ENCODE measurements at regions not wholly inside any gene's neighbourhood (a gene's known extent, or its start where the extent isn't known, plus 50 kb on each side); places are given as distances from the start of the nearest gene placed in this dataset.

GRCh38 chr11:128324531-128325141 is 262.7 kb downstream of the ETS1 start:
- H3K9me3 Mint-ChIP-seq (ENCODE audit: unreplicated experiment), result no peaks in the 10 kb centered on the region
- no peak for DNase-seq
- H3K27ac Mint-ChIP-seq (ENCODE audit: unreplicated experiment), result no peak overlapping the region
- no peak overlapping the region for H3K4me3 Mint-ChIP-seq (ENCODE audit: unreplicated experiment)
- H3K27me3 Mint-ChIP-seq (ENCODE audit: unreplicated experiment), result no peaks in the 10 kb centered on the region
- H3K36me3 Mint-ChIP-seq (ENCODE audit: unreplicated experiment), result no peaks in the 10 kb centered on the region
- no peaks in the 10 kb centered on the region for H3K4me1 Mint-ChIP-seq (ENCODE audit: low read depth, unreplicated experiment)
- no peak for TF ChIP-seq CTCF (IDR thresholded peaks at IDR 0.05; ENCODE audit: partially characterized antibody, unreplicated experiment)

GRCh38 chr11:128324051-128324481 is 263.3 kb downstream of the ETS1 start:
- Mint-ChIP-seq H3K4me3 (ENCODE audit: unreplicated experiment) (no peak overlapping the region), H3K9me3 (ENCODE audit: unreplicated experiment) (no peaks in the 10 kb centered on the region), H3K4me1 (ENCODE audit: low read depth, unreplicated experiment) (no peaks in the 10 kb centered on the region), H3K27me3 (ENCODE audit: unreplicated experiment) (no peaks in the 10 kb centered on the region), H3K36me3 (ENCODE audit: unreplicated experiment) (no peaks in the 10 kb centered on the region), H3K27ac (ENCODE audit: unreplicated experiment) (no peak overlapping the region)
- DNase-seq, result no peak
- no peak for TF ChIP-seq CTCF (IDR thresholded peaks at IDR 0.05; ENCODE audit: partially characterized antibody, unreplicated experiment)

- Mint-ChIP-seq H3K27ac (ENCODE audit: unreplicated experiment) (no peak overlapping the region), H3K4me1 (ENCODE audit: low read depth, unreplicated experiment) (no peaks in the 10 kb centered on the region), H3K27me3 (ENCODE audit: unreplicated experiment) (no peaks in the 10 kb centered on the region), H3K4me3 (ENCODE audit: unreplicated experiment) (no peak overlapping the region), H3K9me3 (ENCODE audit: unreplicated experiment) (no peaks in the 10 kb centered on the region), H3K36me3 (ENCODE audit: unreplicated experiment) (no peaks in the 10 kb centered on the region)
- DNase-seq, result no peak
- TF ChIP-seq CTCF (IDR thresholded peaks at IDR 0.05; ENCODE audit: partially characterized antibody, unreplicated experiment), result no peak
Observed at GRCh38 chr11:128323381-128323780, 264.0 kb downstream of the ETS1 start.

GRCh38 chr11:128318856-128319474 is 268.4 kb downstream of the ETS1 start:
- H3K36me3 Mint-ChIP-seq (ENCODE audit: unreplicated experiment), result peaks cover 12% of the 10 kb centered on the region
- no peak overlapping the region for H3K4me3 Mint-ChIP-seq (ENCODE audit: unreplicated experiment)
- H3K27me3 Mint-ChIP-seq (ENCODE audit: unreplicated experiment), result no peaks in the 10 kb centered on the region
- no peaks in the 10 kb centered on the region for H3K4me1 Mint-ChIP-seq (ENCODE audit: low read depth, unreplicated experiment)
- no peak overlapping the region for H3K27ac Mint-ChIP-seq (ENCODE audit: unreplicated experiment)
- TF ChIP-seq CTCF (IDR thresholded peaks at IDR 0.05; ENCODE audit: partially characterized antibody, unreplicated experiment), result no peak
- H3K9me3 Mint-ChIP-seq (ENCODE audit: unreplicated experiment), result peaks cover 3% of the 10 kb centered on the region
- no peak for DNase-seq

GRCh38 chr11:128316541-128317227 is 270.7 kb downstream of the ETS1 start:
- no peaks in the 10 kb centered on the region for H3K4me1 Mint-ChIP-seq (ENCODE audit: low read depth, unreplicated experiment)
- no peak for TF ChIP-seq CTCF (IDR thresholded peaks at IDR 0.05; ENCODE audit: partially characterized antibody, unreplicated experiment)
- H3K4me3 Mint-ChIP-seq (ENCODE audit: unreplicated experiment), result no peak overlapping the region
- H3K36me3 Mint-ChIP-seq (ENCODE audit: unreplicated experiment), result peaks cover 14% of the 10 kb centered on the region
- H3K27ac Mint-ChIP-seq (ENCODE audit: unreplicated experiment), result no peak overlapping the region
- no peaks in the 10 kb centered on the region for H3K27me3 Mint-ChIP-seq (ENCODE audit: unreplicated experiment)
- DNase-seq, result no peak
- peaks cover 3% of the 10 kb centered on the region for H3K9me3 Mint-ChIP-seq (ENCODE audit: unreplicated experiment)
